AG04449 (cell line): ENCODE measurements at regions not wholly inside any gene's neighbourhood (a gene's known extent, or its start where the extent isn't known, plus 50 kb on each side); places are given as distances from the start of the nearest gene placed in this dataset.

Experiments used
- CTCF ChIA-PET: fragments of 350-600 bp; formaldehyde crosslinking; extraction: SDS; loops from one replicate; lab custom pipeline; 2021; ENCODE audit warnings: antibody characterized with exemption; lab: Yijun Ruan, JAX
- POLR2A ChIA-PET: fragments of 400-600, 350-600 bp; formaldehyde crosslinking; extraction: SDS; loops from one replicate; lab custom pipeline; 2020; ENCODE audit warnings: antibody characterized with exemption, inconsistent platforms; lab: Yijun Ruan, JAX
- DNase-seq: peaks from one replicate; pipeline ENCODE4 v3.0.0-alpha.2; 2010; ENCODE audit warnings: low read depth, low spot score
- H3K4me3 ChIP-seq: 2 replicates; pipeline ENCODE4 v1.5.1; 2011; ENCODE audit warnings: low read depth, mild to moderate bottlenecking, control low read depth, low read length
- CTCF ChIP-seq: IDR thresholded peaks from one replicate; pipeline ENCODE4 v1.5.1; 2011; ENCODE audit warnings: mild to moderate bottlenecking, moderate library complexity, low read length, control low read depth, inconsistent platforms; ENCODE audit not compliant: insufficient read depth; ENCODE audit errors: missing control alignments

- ChIA-PET POLR2A (no interaction called here), CTCF (no interaction called here)
- DNase-seq: no peak
These were observed 60.3 kb upstream of the IGFBP2 start for GRCh38 chr2:216572582-216573578.

DNA sequence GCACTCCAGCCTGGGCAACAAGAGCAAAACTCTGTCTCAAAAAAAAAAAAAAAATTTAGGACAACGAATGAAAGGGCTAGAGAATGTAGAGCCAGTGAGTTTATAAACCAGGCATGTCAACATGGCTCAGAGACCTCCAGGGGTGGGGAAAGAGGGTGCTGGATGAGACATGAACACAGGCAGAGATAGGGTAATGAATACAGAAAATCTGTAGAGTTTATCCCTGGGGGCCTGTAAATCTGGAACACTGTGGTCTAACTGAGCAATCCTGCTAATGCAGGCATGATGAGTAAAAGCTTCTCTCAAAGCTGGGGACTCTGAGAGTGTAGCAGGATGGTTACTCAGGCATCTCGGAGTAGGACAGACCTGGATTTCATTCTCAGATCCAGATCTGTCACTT, 59.2 kb upstream of the IGFBP2 start:
- peak; percentile 83 for DNase-seq
- CTCF ChIA-PET: interaction anchor here (1.3 kb wide), 1 partner anchor 55 kb away, joined by 4 read pairs; no protein-coding TSS in a partner anchor
- no peak overlapping the region for H3K4me3 ChIP-seq
- TF ChIP-seq CTCF: no peak
- POLR2A ChIA-PET: interaction anchor here (0.6 to 1.3 kb wide), 2 partner anchors 10 to 19 kb away, joined by 3 to 7 read pairs; no protein-coding TSS in a partner anchor

More at GRCh38 chr2:216572582-216573578, 60.3 kb upstream of the IGFBP2 start:
- H3K4me3 ChIP-seq: no peak overlapping the region
- no peak for TF ChIP-seq CTCF

- no peak for DNase-seq
- POLR2A ChIA-PET: interaction anchor here (0.6 to 1.3 kb wide), 2 partner anchors 9 to 20 kb away, joined by 3 to 7 read pairs; no protein-coding TSS in a partner anchor
- CTCF ChIA-PET: interaction anchor here (1.3 kb wide), 1 partner anchor 55 kb away, joined by 4 read pairs; no protein-coding TSS in a partner anchor
- no peak for TF ChIP-seq CTCF
- no peak overlapping the region for H3K4me3 ChIP-seq
These were observed 58.6 kb upstream of the IGFBP2 start for GRCh38 chr2:216574586-216574985.

GRCh38 chr2:216575465-216575864, 57.8 kb upstream of the IGFBP2 start:
- no peak for DNase-seq
- POLR2A ChIA-PET: no interaction called here

GRCh38 chr2:216576616-216577015, 56.6 kb upstream of the IGFBP2 start:
- no peak overlapping the region for H3K4me3 ChIP-seq
- TF ChIP-seq CTCF: no peak
- ChIA-PET CTCF (interaction anchor here (1.4 kb wide), 1 partner anchor 44 kb away, joined by 3 read pairs; no protein-coding TSS in a partner anchor), POLR2A (no interaction called here)
- DNase-seq: no peak

More at GRCh38 chr2:216575465-216575864, 57.8 kb upstream of the IGFBP2 start:
- CTCF ChIA-PET: interaction anchor here (1.4 kb wide), 1 partner anchor 45 kb away, joined by 3 read pairs; no protein-coding TSS in a partner anchor
- H3K4me3 ChIP-seq: no peak overlapping the region
- no peak for TF ChIP-seq CTCF

DNA sequence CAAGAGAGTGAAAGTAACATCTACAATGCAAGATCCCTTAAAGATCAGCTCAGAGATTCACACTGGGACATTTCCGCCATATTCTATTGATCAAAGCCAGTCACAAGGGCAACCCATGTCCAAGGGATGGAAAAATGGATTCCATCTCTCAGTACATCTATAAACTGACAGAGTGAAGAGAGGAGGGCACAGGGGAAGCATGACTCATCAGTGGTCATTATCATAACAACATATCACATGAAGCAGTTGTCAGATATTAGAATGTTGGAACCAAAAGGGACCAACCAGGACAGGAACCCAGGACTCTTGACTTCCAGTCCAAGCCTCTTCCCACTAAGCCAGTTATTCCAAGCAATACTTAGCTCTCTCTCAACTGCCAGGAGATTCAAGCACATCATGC, 54.9 kb upstream of the IGFBP2 start:
- ChIA-PET POLR2A (no interaction called here), CTCF (interaction anchor here (1.0 to 1.4 kb wide), 2 partner anchors 17 to 88 kb away, joined by 3 read pairs; no protein-coding TSS in a partner anchor)
- DNase-seq: no peak
- no peak overlapping the region for H3K4me3 ChIP-seq
- no peak for TF ChIP-seq CTCF
